Daoy (cell line): ENCODE measurements at regions not wholly inside any gene's neighbourhood (a gene's known extent, or its start where the extent isn't known, plus 50 kb on each side); places are given as distances from the start of the nearest gene placed in this dataset.

ENCODE experiments used
- DNase-seq: peaks from one replicate; pipeline ENCODE4 v3.0.0-alpha.2; 2015; ENCODE audit warnings: low read depth

GRCh38 chrX:110430293-110431076, 71.8 kb downstream of the RTL9 start:
- DNase-seq: no peak

- DNase-seq: no peak
Measured at GRCh38 chrX:110432091-110432905, 73.7 kb downstream of the RTL9 start.

GRCh38 chrX:110432906-110433215, 74.2 kb downstream of the RTL9 start:
- DNase-seq: no peak

- no peak for DNase-seq
Measured at GRCh38 chrX:110435196-110435595, 76.5 kb downstream of the RTL9 start.

DNA sequence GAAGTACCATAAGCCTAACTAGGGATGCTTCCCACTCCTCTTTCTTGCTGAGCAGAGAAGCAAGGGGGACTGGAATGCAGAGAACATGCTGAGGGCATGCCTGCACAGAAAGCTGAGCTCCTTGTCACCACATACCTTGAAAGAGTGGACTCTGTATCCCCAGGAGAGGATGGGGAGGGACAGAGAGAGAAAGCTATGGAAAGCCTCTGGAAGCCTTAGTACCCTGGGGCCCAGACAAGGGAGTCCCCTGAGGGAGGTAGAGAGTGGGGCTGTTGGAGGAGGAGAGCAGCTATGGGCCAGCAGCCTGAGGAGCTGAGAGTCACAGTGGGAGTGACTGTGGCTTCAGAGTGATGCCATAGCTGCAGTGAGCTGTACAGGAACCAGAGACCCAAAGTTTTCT, 77.9 kb downstream of the RTL9 start:
- DNase-seq: no peak

GRCh38 chrX:110437686-110438085, 79.0 kb downstream of the RTL9 start:
- no peak for DNase-seq

GRCh38 chrX:110440016-110440805, 81.6 kb downstream of the RTL9 start:
- DNase-seq: no peak

GRCh38 chrX:110442635-110443034, 84.0 kb downstream of the RTL9 start:
- DNase-seq: peak; percentile 34

DNA sequence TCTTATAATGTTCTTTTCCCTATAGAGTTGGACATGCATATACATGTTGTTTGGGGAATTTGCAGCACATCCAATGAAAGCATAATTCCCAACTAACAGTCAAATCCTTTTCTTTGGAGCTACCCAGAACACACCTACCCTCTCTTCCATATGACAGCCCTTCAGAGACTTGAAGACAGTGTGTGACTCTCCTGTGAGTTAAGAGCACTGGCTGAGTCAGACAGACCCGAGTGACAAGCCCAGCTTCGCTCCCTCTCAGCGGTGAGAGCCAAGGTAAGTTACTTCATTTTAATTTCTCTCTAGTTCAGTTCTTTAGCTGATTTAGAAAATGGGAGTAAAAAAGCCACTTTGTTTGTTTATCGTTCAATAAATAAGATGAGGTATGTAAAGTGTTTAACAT, 86.3 kb downstream of the RTL9 start:
- DNase-seq: no peak

DNA sequence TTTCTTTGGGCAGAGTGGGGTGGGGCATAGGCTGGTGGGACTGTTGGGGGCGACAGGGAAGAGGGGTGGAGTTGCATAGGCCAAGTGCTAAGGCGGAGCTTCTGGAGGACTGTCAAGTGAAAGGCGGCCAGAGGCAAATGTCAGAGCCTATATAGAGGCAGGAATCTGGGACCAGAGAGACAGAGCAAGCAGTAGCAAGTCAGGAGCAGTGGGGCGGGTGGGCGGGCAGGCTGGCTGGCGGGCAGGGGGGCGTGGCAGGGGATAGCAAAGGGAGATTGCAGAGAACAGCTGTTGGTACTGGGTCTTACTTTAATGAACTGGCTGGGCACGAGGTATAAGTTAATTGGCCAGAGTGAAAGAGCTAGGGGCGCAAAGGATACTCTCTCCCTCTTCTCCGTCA, 89.8 kb downstream of the RTL9 start:
- DNase-seq: no peak

- DNase-seq: no peak
Measured at GRCh38 chrX:110449312-110449711, 90.7 kb downstream of the RTL9 start.

GRCh38 chrX:110450050-110450449, 91.4 kb downstream of the RTL9 start:
- DNase-seq: peak; percentile 44

- no peak for DNase-seq
Measured at GRCh38 chrX:110454336-110454735, 95.7 kb downstream of the RTL9 start.

DNA sequence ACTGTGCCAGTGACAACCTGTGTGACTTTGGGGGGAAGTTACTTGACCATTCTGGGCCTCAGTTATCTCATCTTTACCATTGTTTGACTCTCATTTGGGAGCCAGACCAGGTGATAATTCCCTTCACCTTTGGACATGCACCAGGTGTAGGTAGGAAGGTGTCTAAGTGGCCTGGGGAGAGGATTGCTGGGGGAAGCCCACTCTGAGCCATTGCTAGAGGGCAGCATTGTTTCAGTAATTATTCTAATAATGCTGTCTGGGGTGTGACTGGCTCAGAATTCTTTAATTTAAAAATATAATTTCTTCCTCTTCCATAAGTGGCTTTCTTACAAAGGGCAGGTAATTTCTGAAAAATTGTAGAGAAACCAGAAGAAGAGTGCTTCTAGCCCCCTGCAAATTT, 104.3 kb downstream of the RTL9 start:
- DNase-seq: no peak

DNA sequence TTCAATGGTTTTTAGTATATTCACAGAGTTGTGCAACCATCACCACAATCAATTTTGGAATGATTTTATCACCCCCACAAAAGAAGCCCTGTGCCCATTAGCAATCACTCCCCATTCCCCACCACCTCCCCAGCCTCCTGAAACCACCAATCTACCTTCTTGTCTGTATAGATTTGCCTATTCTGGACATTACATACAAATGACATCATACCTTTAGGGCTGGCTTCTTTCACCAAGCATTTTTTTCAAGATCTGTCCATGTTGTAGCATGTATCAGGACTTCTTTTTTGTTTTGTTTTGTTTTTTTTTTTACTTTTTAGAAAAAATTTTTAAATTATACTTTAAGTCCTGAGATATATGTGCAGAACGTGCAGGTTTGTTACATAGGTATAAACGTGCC, 108.1 kb downstream of the RTL9 start:
- DNase-seq: no peak

DNA sequence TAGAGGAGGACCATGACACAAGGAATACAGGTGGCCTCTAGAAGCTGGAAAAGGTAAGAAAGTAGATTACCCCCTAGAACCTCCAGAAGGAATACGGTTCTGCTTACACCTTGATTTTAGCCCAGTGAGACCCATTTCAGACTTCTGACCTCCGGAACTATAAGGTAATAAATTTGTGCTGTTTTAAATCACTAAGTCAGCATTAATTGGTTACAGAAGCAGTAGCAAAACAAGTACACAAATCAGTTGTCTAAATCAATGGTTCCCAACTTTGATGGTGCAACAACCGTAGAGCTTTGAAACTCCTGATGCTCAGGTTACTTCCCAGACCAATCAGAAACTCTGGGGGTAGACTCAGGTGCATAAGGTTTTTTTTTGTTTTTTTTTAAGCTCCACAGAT, 113.6 kb downstream of the RTL9 start:
- DNase-seq: no peak

DNA sequence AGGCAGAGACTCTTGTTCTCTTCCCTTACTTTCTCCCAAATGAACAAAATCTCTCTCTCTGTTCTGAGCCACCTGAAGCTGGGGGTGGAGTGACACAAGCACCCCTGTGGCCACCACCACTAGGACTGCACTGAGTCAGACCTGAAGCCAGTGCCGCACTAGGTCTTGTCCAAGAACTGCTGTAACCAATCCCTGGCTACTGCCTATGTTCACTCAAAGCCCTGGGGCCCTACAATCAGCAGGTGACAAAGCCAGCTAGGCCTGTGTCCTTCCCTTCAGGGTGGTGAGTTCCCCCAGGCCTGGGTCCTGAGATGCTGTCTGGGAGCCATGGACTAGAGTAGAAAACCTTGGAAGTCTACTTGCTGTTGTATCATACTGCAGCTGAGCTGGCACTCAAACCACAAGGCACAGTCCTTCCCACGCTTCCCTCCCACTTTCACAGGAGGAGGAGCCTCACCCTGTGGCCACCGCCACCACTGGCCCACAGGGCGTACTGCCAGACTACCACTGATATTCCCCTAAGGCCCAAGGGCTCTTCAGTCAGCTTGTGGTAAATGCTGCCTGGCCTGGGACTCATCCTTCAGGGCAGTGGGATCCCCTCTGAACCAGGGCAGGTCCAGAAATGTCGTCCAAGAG, 119.1 kb downstream of the RTL9 start:
- peak; percentile 0 for DNase-seq

GRCh38 chrX:110491846-110492620, 133.4 kb downstream of the RTL9 start:
- no peak for DNase-seq

GRCh38 chrX:110504947-110505346, 146.3 kb downstream of the RTL9 start:
- DNase-seq: no peak

DNA sequence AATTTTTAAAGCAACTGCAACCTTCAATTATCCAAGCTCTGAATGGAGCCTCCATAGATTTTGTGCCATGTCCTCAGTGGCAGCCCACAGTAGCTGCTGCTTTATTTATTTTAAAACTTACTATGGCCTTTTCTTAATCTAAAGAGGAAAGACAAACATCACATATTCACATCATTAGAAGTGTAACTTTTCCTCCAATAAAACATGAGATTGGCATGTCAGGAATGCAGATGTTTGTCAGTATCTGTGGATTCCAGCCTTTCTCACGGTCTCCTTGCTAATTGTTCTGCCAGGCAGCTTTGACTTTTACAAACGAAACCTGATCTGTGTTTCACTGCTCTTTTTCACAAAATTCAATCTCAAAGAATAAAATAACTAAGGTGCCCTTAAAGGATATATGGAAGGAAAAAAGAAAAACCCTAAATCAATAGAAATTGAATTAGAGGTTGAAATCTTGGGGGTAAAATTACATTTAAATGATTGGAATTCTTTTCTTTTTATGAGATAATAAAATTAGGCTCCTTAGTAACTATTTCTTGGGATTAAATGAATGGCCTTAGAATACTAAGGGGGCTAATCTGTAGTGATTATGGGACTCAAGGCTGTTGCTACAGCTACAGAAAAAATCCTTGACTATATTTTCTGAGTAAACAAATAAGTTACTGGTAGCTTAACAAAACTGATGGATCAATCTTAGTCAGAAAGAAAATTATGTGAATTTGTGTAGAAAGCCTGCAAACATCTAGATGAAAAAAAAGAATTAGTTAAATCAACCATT, 151.3 kb downstream of the RTL9 start:
- DNase-seq: no peak

DNA sequence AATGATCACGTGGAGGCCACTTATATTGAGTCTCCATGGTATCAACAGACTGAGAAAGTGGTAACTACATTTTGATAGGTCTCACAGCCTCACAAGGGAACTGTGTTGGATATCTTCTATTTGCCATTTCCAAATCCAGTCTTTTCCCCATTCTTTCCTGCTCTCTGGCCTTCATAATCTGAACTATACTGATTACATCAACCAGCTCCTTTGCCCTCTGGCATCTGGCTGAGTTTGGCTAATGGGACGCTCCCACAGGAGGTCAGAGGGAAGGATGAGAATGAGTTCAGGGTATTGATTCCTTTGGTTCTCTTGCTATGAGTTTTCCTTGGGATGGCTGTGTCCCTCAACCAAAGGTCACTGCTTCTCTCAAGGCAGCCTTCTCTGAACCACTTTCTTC, 152.6 kb downstream of the RTL9 start:
- no peak for DNase-seq
